ENCODE measurements at regions not wholly inside any gene's neighbourhood (a gene's known extent, or its start where the extent isn't known, plus 50 kb on each side); places are given as distances from the start of the nearest gene placed in this dataset.
A peak's percentile ranks its signal among the peaks of the same experiment; 100 is the strongest.

DNA sequence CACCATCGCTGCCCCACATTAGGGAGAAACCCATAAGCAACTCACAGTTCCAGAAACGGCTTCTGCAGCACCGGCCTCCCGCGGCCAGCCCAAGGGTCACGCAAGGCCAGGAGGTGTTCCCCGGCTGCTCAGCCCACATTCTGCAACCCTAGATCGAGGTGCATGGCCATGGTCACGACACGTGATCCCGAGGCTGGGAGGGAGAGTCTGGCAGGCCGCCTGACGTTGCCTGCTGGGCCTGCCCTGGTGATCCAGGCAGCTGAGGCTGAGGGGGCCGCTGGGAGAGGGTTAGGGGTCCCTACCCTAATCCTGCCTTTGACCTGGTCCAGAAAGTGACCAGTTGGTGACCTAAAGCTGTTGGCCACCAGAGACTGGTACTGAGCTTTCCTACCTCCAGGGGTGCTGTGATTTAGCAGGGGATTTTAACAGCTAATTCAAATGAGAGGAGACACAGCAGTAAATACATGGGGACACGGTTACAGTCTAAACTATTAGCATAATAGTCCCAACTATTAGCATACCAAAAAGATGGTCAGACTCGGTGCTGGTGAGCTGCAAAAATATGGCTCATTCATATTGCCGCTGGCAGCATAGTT, 97.4 kb upstream of the CIBAR2 start:
- H3K4me3 Mint-ChIP-seq = no peak overlapping the region
- TF ChIP-seq, protein P1, sequence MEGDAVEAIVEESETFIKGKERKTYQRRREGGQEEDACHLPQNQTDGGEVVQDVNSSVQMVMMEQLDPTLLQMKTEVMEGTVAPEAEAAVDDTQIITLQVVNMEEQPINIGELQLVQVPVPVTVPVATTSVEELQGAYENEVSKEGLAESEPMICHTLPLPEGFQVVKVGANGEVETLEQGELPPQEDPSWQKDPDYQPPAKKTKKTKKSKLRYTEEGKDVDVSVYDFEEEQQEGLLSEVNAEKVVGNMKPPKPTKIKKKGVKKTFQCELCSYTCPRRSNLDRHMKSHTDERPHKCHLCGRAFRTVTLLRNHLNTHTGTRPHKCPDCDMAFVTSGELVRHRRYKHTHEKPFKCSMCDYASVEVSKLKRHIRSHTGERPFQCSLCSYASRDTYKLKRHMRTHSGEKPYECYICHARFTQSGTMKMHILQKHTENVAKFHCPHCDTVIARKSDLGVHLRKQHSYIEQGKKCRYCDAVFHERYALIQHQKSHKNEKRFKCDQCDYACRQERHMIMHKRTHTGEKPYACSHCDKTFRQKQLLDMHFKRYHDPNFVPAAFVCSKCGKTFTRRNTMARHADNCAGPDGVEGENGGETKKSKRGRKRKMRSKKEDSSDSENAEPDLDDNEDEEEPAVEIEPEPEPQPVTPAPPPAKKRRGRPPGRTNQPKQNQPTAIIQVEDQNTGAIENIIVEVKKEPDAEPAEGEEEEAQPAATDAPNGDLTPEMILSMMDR (IDR thresholded peaks at IDR 0.05) = peak; percentile 33; the same call in 1 of the 2 replicates
- peaks cover 56% of the 10 kb centered on the region for H3K4me1 Mint-ChIP-seq (ENCODE audit: low read depth)
- no peak for DNase-seq
- H3K9me3 Mint-ChIP-seq = no peaks in the 10 kb centered on the region
- peaks cover 15% of the 10 kb centered on the region for H3K36me3 Mint-ChIP-seq (ENCODE audit: low read depth)
- peak overlapping the region; percentile 89; the same call in 1 of the 2 replicates for H3K27ac Mint-ChIP-seq
- peaks cover 4% of the 10 kb centered on the region for H3K27me3 Mint-ChIP-seq (ENCODE audit: insufficient read depth)

DNA sequence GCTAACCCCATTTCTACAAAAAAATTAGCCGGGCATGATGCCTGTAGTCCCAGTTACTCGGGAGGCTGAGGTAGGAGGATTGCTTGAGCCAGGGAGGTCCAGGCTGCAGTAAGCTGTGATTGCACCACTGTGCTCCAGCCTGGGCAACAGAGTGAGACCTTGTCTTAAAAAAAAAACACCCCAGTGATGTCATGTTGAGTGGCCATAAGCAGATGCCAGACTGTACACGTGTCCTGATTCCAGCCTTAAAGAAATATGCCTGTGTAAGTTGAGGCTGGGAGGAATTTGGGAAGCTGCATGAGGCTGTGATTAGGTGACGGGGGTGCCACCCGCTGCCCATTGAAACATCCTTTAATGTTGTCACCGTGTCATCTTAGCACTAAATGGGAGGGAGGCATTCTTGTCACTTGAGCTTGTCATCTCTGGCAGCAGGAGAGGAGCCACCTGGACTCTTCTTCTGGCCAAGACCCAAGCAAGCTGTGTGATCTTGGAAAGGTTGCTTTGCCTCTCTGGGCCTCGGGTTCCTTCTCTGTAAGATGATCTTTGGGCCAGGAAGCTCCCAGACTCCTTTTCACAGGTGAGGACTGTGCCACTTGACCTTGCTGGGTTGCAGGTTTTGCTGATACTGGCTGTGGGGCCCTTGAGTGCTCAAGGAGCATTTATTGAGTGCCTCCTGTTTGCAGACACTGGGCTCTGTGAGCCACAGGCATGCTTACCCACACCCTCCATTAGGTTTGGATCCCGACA, 98.3 kb upstream of the CIBAR2 start:
- DNase-seq = peak; percentile 67
- Mint-ChIP-seq H3K4me3 (peak overlapping the region; percentile 28; the same call in 1 of the 2 replicates), H3K36me3 (ENCODE audit: low read depth) (peaks cover 13% of the 10 kb centered on the region), H3K9me3 (no peaks in the 10 kb centered on the region), H3K27ac (peak overlapping the region; percentile 89), H3K4me1 (ENCODE audit: low read depth) (peaks cover 57% of the 10 kb centered on the region), H3K27me3 (ENCODE audit: insufficient read depth) (peaks cover 4% of the 10 kb centered on the region)
- TF ChIP-seq, protein P1 (IDR thresholded peaks at IDR 0.05) = no peak

DNA sequence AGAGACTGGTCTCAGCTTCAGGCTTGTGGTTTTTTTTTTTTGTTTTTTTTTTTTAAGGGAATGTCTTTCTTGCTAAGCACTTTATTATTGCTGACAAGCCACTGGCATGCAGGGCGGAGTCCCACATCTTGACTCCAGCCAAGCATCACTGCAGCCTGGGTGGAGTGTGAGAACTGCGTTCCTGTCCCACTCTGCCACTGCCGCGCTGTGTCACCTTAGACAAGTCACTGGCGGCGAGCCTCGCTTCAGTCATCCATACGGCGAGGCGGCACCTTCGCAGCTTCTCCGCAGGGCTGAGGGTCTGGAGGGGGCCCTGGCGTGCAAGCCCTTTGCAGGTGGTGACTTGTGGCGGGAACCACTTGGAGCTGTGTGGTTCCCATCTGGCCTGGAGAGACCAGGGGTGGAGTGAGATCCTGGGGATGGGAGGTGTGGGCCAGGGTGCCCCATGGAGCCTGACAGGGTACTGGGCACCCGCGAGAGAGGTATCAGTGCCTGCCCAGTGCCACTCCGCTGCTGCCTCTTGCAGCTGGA, 99.1 kb upstream of the CIBAR2 start:
- Mint-ChIP-seq H3K9me3 (no peaks in the 10 kb centered on the region), H3K27me3 (ENCODE audit: insufficient read depth) (peaks cover 2% of the 10 kb centered on the region), H3K27ac (peak overlapping the region; percentile 89), H3K4me3 (peak overlapping the region; percentile 28; the same call in 1 of the 2 replicates), H3K36me3 (ENCODE audit: low read depth) (peaks cover 9% of the 10 kb centered on the region; the same call in 1 of the 2 replicates), H3K4me1 (ENCODE audit: low read depth) (peaks cover 50% of the 10 kb centered on the region)
- TF ChIP-seq, protein P1 (IDR thresholded peaks at IDR 0.05) = no peak
- DNase-seq = peak; percentile 56

DNA sequence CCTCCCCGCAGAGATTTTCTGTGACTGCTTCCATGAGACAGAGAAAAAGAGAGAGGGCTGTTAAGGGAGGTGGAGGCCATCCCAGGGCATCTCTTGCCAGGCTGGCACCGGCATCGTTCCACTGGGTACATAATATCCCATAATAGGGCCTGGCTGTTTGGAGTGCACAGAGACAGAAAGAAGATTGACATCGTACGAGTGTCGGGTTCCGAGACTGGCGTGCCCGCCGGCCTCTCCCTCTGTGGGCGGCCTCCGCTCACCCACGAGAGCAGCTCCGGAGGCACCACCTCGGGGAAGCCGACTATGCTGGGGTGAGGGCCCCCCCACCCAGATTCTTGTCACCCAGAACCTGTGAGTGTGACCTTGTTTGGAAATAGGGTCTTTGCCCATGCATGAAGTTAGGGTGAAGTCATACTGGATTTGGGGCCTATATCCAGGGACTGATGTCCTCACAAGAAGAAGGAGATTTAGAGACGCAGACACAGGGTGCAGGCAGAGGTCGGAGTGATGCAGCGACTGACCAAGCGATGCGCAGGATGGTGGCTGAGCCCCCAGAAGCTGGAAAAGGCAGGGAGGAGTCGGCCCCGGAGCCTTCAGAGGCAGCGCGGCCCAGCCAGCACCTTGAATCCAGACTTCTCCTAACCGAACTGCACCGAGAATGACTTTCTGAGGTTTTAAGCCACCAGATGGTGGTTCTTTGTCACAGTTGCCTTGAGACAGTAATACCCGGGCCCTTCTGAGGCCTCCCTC, 101.8 kb upstream of the CIBAR2 start:
- Mint-ChIP-seq H3K9me3 (no peaks in the 10 kb centered on the region), H3K36me3 (ENCODE audit: low read depth) (peaks cover 6% of the 10 kb centered on the region; the same call in 1 of the 2 replicates), H3K4me1 (ENCODE audit: low read depth) (peaks cover 49% of the 10 kb centered on the region), H3K27ac (no peak overlapping the region), H3K4me3 (no peak overlapping the region), H3K27me3 (ENCODE audit: insufficient read depth) (peaks cover 2% of the 10 kb centered on the region)
- TF ChIP-seq, protein P1 (IDR thresholded peaks at IDR 0.05) = no peak
- no peak for DNase-seq

GRCh38 chr16:85215478-85216118, 103.3 kb upstream of the CIBAR2 start:
- Mint-ChIP-seq H3K4me3 (no peak overlapping the region), H3K9me3 (no peaks in the 10 kb centered on the region), H3K4me1 (ENCODE audit: low read depth) (peaks cover 54% of the 10 kb centered on the region), H3K27me3 (ENCODE audit: insufficient read depth) (peaks cover 2% of the 10 kb centered on the region), H3K36me3 (ENCODE audit: low read depth) (0 out of 2 replicates have a peak, but pooled peaks cover 5% of the 10 kb centered on the region), H3K27ac (no peak overlapping the region)
- TF ChIP-seq, protein P1 (IDR thresholded peaks at IDR 0.05) = no peak
- DNase-seq = no peak
